ENCODE measurements at regions not wholly inside any gene's neighbourhood (a gene's known extent, or its start where the extent isn't known, plus 50 kb on each side); places are given as distances from the start of the nearest gene placed in this dataset.

GRCh38 chr3:10565814-10566213 is 60.4 kb upstream of the ATP2B2 start:
- Histone ChIP-seq H3K27me3 (replicated peaks; ENCODE audit: insufficient read depth, low read depth, low read length, poor library complexity) (peaks cover 13% of the 10 kb centered on the region), H3K4me3 (ENCODE audit: low read depth, low read length, poor library complexity, severe bottlenecking) (no peak overlapping the region), H3K4me1 (ENCODE audit: insufficient read depth, low read length, poor library complexity, severe bottlenecking) (no peaks in the 10 kb centered on the region), H3K27ac (ENCODE audit: low read depth, low read length, poor library complexity, severe bottlenecking) (no peak overlapping the region), H3K9me3 (ENCODE audit: low read depth, low read length, poor library complexity, severe bottlenecking) (no peaks in the 10 kb centered on the region), H3K36me3 (ENCODE audit: insufficient read depth, low read length, poor library complexity, severe bottlenecking) (no peaks in the 10 kb centered on the region)
- POLR2A ChIA-PET (ENCODE audit: low non-redundant PET): no interaction called here
- no peak for DNase-seq (ENCODE audit: low spot score)
- TF ChIP-seq CTCF (conservative IDR thresholded peaks at IDR 0.05; ENCODE audit: low read depth, low read length): no peak
- TF ChIP-seq EZH2 (IDR thresholded peaks at IDR 0.05; ENCODE audit: borderline replicate concordance, low read depth, low read length, poor library complexity, severe bottlenecking): no peak
- intact Hi-C loops (cut with micrococcal nuclease; ENCODE audit: unreplicated experiment): no loop called here
- CTCF ChIA-PET: no interaction called here
- BruUV-seq (replicated peaks): no TSS peak

- H3K36me3 ChIP-seq (ENCODE audit: insufficient read depth, low read length, poor library complexity, severe bottlenecking): no peaks in the 10 kb centered on the region
- BruUV-seq (replicated peaks): no TSS peak
- H3K27ac ChIP-seq (ENCODE audit: low read depth, low read length, poor library complexity, severe bottlenecking): no peak overlapping the region
- ChIA-PET POLR2A (ENCODE audit: low non-redundant PET) (no interaction called here), CTCF (no interaction called here)
- no peak for DNase-seq (ENCODE audit: low spot score)
- peaks cover 13% of the 10 kb centered on the region for H3K27me3 ChIP-seq (replicated peaks; ENCODE audit: insufficient read depth, low read depth, low read length, poor library complexity)
- H3K4me3 ChIP-seq (ENCODE audit: low read depth, low read length, poor library complexity, severe bottlenecking): no peak overlapping the region
- no peaks in the 10 kb centered on the region for H3K9me3 ChIP-seq (ENCODE audit: low read depth, low read length, poor library complexity, severe bottlenecking)
- H3K4me1 ChIP-seq (ENCODE audit: insufficient read depth, low read length, poor library complexity, severe bottlenecking): no peaks in the 10 kb centered on the region
- intact Hi-C loops (cut with micrococcal nuclease; ENCODE audit: unreplicated experiment): no loop called here
- TF ChIP-seq EZH2 (IDR thresholded peaks at IDR 0.05; ENCODE audit: borderline replicate concordance, low read depth, low read length, poor library complexity, severe bottlenecking): no peak
- TF ChIP-seq CTCF (conservative IDR thresholded peaks at IDR 0.05; ENCODE audit: low read depth, low read length): no peak
These were observed 61.1 kb upstream of the ATP2B2 start for GRCh38 chr3:10566451-10566850.

DNA sequence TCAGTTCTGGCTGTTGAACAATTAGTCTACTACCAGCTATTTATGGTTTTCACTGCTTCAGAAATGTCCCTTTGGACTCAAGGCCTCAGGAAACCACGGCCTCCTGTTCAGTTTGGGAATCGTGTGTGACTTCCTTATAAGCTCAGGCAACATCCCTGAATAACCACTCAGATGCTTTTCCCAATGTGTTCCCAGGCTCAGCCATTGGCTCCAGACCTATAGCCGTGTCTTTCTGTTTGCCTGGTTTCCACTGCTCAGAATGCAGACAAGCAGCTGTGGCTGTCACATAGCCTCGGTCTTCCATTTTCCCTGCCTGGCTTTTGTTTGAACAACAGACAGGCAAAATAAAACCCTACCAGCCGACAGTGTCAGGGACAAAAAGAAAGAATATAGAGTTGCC is 63.2 kb upstream of the ATP2B2 start:
- ChIA-PET CTCF (no interaction called here), POLR2A (ENCODE audit: low non-redundant PET) (no interaction called here)
- intact Hi-C loops (cut with micrococcal nuclease; ENCODE audit: unreplicated experiment): no loop called here
- Histone ChIP-seq H3K27ac (ENCODE audit: low read depth, low read length, poor library complexity, severe bottlenecking) (no peak overlapping the region), H3K9me3 (ENCODE audit: low read depth, low read length, poor library complexity, severe bottlenecking) (no peaks in the 10 kb centered on the region), H3K27me3 (replicated peaks; ENCODE audit: insufficient read depth, low read depth, low read length, poor library complexity) (peaks cover 17% of the 10 kb centered on the region), H3K4me3 (ENCODE audit: low read depth, low read length, poor library complexity, severe bottlenecking) (no peak overlapping the region), H3K36me3 (ENCODE audit: insufficient read depth, low read length, poor library complexity, severe bottlenecking) (no peaks in the 10 kb centered on the region), H3K4me1 (ENCODE audit: insufficient read depth, low read length, poor library complexity, severe bottlenecking) (no peaks in the 10 kb centered on the region)
- no TSS peak for BruUV-seq (replicated peaks)
- no peak for TF ChIP-seq CTCF (conservative IDR thresholded peaks at IDR 0.05; ENCODE audit: low read depth, low read length)
- DNase-seq (ENCODE audit: low spot score): no peak

Measured in A673 (cell line).